C4-2B (cell line): ENCODE measurements at regions not wholly inside any gene's neighbourhood (a gene's known extent, or its start where the extent isn't known, plus 50 kb on each side); places are given as distances from the start of the nearest gene placed in this dataset.

Experiments
- ZFX ChIP-seq: fragments of 450-650 bp; IDR thresholded peaks from 2 replicates; pipeline ENCODE4 v1.6.1; 2017
- TF ChIP-seq, protein P1 (sequence below): fragments of 450-650 bp; conservative IDR thresholded peaks from 2 replicates; pipeline ENCODE4 v1.5.1; 2017; ENCODE audit warnings: mild to moderate bottlenecking

DNA sequence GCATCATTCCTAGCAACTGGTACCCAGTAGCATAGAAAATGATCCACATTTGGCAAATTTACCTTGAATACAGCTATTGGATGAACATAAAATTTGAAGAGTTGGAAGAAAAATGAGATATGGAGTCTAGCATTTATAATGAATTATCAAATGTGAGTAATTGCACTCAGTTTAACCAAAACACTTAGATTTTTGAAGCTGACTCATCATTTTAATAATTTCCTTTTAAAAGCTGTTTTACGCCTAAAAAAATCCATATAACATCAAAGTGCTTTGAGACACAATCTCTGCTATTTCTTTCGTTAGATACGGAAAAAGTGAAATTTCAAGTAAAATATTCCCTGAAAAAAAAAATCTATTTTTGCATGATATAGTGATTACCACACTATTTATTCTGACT, 767.4 kb downstream of the ROBO2 start:
- TF ChIP-seq, protein P1, sequence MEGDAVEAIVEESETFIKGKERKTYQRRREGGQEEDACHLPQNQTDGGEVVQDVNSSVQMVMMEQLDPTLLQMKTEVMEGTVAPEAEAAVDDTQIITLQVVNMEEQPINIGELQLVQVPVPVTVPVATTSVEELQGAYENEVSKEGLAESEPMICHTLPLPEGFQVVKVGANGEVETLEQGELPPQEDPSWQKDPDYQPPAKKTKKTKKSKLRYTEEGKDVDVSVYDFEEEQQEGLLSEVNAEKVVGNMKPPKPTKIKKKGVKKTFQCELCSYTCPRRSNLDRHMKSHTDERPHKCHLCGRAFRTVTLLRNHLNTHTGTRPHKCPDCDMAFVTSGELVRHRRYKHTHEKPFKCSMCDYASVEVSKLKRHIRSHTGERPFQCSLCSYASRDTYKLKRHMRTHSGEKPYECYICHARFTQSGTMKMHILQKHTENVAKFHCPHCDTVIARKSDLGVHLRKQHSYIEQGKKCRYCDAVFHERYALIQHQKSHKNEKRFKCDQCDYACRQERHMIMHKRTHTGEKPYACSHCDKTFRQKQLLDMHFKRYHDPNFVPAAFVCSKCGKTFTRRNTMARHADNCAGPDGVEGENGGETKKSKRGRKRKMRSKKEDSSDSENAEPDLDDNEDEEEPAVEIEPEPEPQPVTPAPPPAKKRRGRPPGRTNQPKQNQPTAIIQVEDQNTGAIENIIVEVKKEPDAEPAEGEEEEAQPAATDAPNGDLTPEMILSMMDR: no peak
- no peak for TF ChIP-seq ZFX
